ENCODE measurements at regions not wholly inside any gene's neighbourhood (a gene's known extent, or its start where the extent isn't known, plus 50 kb on each side); places are given as distances from the start of the nearest gene placed in this dataset.

DNA sequence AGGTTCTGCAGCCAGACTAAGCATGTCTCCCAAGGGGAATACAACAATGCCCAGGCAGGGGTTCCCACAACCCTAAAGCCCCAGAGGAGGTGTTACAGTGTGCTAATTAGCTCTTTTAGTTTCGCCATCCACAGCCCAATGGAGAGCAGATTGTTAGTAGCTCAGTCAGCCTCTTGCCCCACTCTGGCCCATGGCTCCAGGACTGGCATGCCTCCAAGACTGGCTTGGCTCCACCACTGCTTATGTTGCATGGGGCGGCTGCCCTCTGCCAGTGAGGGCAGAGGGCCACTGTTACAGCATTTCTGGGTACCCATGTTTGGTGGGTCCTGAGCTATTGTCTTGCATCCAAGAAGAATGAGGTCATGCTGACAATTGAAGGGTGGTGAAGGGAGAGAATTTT, 231.1 kb upstream of the MDFIC2 start:
- intact Hi-C loops (cut with DNase I), result no loop called here

DNA sequence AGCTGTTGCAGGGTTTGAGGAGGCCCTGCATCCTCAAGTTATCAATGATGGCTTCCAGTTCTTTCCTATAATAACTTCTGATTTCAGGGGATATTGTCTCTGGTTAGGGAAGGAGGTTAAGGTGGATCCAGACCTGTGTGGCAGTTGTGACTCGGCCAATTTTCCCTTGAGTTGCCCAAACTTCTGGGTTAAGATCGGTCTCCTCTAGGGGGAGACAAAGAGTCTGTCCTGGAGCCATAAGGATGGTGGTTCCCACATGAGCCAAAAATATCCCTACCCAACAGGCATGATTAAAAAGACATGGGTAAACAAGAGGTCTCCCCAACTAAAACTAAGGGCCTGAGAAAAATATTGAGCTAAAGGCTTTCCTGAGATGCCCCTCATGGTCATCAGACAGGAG, 227.5 kb upstream of the MDFIC2 start:
- Histone ChIP-seq H3K27me3 (no peaks in the 10 kb centered on the region), H3K9me3 (no peaks in the 10 kb centered on the region), H3K4me1 (no peaks in the 10 kb centered on the region), H3K4me3 (replicated peaks in 1 of 3) (no peak overlapping the region), H3K27ac (no peak overlapping the region), H3K36me3 (no peaks in the 10 kb centered on the region)
- DNase-seq, result no peak
- WGBS, 2 donors, result 94 to 97% methylated on average over 2 of the region's 2 CpGs
- intact Hi-C loops (cut with DNase I), result no loop called here
- no peak for TF ChIP-seq POLR2A (IDR thresholded peaks at IDR 0.05)
- TF ChIP-seq CTCF (IDR thresholded peaks at IDR 0.05), result no peak

More for the DNA sequence above, 231.1 kb upstream of the MDFIC2 start:
- H3K9me3 ChIP-seq, result no peaks in the 10 kb centered on the region
- no peak for TF ChIP-seq POLR2A (IDR thresholded peaks at IDR 0.05)
- H3K4me1 ChIP-seq, result no peaks in the 10 kb centered on the region
- no peaks in the 10 kb centered on the region for H3K36me3 ChIP-seq
- H3K27me3 ChIP-seq, result no peaks in the 10 kb centered on the region
- H3K27ac ChIP-seq, result no peak overlapping the region
- no peak overlapping the region for H3K4me3 ChIP-seq (replicated peaks in 1 of 3)
- WGBS, 2 donors, result 93 to 100% methylated on average over 1 to 2 of the region's 2 CpGs
- DNase-seq, result no peak

DNA sequence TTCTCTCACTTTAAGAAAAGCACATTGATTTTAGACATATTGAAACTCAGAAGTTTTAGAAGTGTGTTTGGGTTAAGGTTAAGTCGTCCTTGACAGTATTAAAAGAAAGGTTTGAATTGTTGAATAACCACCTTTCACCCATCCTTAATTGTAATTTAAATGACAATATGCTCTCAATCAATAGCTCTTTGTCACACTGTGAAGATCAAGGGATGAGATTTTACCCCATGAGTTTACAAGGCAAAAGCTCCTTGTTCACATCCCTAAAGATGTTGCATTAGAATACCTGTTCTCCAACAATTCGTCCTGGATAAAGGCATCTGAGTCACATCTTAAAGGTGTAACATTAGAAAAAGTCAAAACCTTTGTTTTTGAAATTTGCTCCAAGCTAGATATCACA, 220.4 kb upstream of the MDFIC2 start:
- no peak for DNase-seq
- no peak overlapping the region for H3K27ac ChIP-seq
- no peaks in the 10 kb centered on the region for H3K27me3 ChIP-seq
- H3K9me3 ChIP-seq, result no peaks in the 10 kb centered on the region
- WGBS, 2 donors, result 76 to 83% methylated on average over 2 of the region's 2 CpGs
- H3K36me3 ChIP-seq, result no peaks in the 10 kb centered on the region
- H3K4me1 ChIP-seq, result peaks cover 25 to 34% of the 10 kb centered on the region in 2 donors
- intact Hi-C loops (cut with DNase I), result no loop called here
- TF ChIP-seq POLR2A (IDR thresholded peaks at IDR 0.05) (no peak), CTCF (IDR thresholded peaks at IDR 0.05) (no peak)
- no peak overlapping the region for H3K4me3 ChIP-seq (replicated peaks in 1 of 3)

GRCh38 chr3:70531838-70532489, 219.5 kb upstream of the MDFIC2 start:
- WGBS, 2 donors, result 86% methylated on average over 10 of the region's 10 CpGs

GRCh38 chr3:70531063-70531657, 218.7 kb upstream of the MDFIC2 start:
- Histone ChIP-seq H3K36me3 (no peaks in the 10 kb centered on the region), H3K4me1 (peaks cover 25 to 34% of the 10 kb centered on the region in 2 donors), H3K27me3 (no peaks in the 10 kb centered on the region), H3K9me3 (no peaks in the 10 kb centered on the region), H3K4me3 (replicated peaks in 1 of 3) (no peak overlapping the region), H3K27ac (peak overlapping the region; percentile 42 to 81 (median 56))
- TF ChIP-seq POLR2A (IDR thresholded peaks at IDR 0.05), result no peak
- TF ChIP-seq CTCF (IDR thresholded peaks at IDR 0.05), result peak; percentile 5 to 81 (median 49)
- 52 to 53% methylated on average over 4 of the region's 4 CpGs for WGBS, 2 donors
- no peak for DNase-seq
- intact Hi-C loops (cut with DNase I), result no loop called here

More at GRCh38 chr3:70531838-70532489, 219.5 kb upstream of the MDFIC2 start:
- peak; percentile 8 to 12 for DNase-seq
- intact Hi-C loops (cut with DNase I), result no loop called here
- Histone ChIP-seq H3K4me3 (replicated peaks in 1 of 3) (no peak overlapping the region), H3K27me3 (no peaks in the 10 kb centered on the region), H3K36me3 (no peaks in the 10 kb centered on the region), H3K4me1 (peaks cover 25 to 34% of the 10 kb centered on the region in 2 donors), H3K27ac (peak overlapping the region in 2 of 3 donors; percentile 56 to 81), H3K9me3 (no peaks in the 10 kb centered on the region)
- TF ChIP-seq POLR2A (IDR thresholded peaks at IDR 0.05), result no peak
- TF ChIP-seq CTCF (IDR thresholded peaks at IDR 0.05), result no peak

All from thyroid gland (tissue), 4 donors.